Mesendoderm (in vitro differentiated cells): ENCODE measurements at regions not wholly inside any gene's neighbourhood (a gene's known extent, or its start where the extent isn't known, plus 50 kb on each side); places are given as distances from the start of the nearest gene placed in this dataset.

ENCODE experiments used
- DNase-seq: peaks from one replicate; pipeline ENCODE4 v3.0.0; 2013
- H2AK5ac ChIP-seq: 2 replicates; pipeline ENCODE4 v1.6.1; 2013; ENCODE audit warnings: low read length, inconsistent platforms
- H2BK120ac ChIP-seq: 2 replicates; pipeline ENCODE4 v1.6.1; 2013; ENCODE audit warnings: low read depth, mild to moderate bottlenecking, low read length, moderate library complexity, mixed read lengths
- H2BK15ac ChIP-seq: replicated peaks from 2 replicates; pipeline ENCODE4 v1.6.1; 2013; ENCODE audit warnings: low read depth, mild to moderate bottlenecking, moderate library complexity
- H2BK5ac ChIP-seq: 2 replicates; pipeline ENCODE4 v1.6.1; 2013; ENCODE audit warnings: low read length, inconsistent platforms
- H3K18ac ChIP-seq: 2 replicates; pipeline ENCODE4 v1.6.1; 2013; ENCODE audit warnings: mild to moderate bottlenecking, low read length, mixed read lengths
- H3K23ac ChIP-seq: one replicate; pipeline ENCODE4 v1.6.1; 2013; ENCODE audit warnings: low read length
- H3K27ac ChIP-seq: 2 replicates; pipeline ENCODE4 v1.5.1; 2013; ENCODE audit warnings: low read depth, mild to moderate bottlenecking, inconsistent platforms, low read length, moderate library complexity
- H3K27me3 ChIP-seq: 2 replicates; pipeline ENCODE4 v1.6.1; 2013; ENCODE audit warnings: low read length, control low read depth, mild to moderate bottlenecking, inconsistent platforms; ENCODE audit not compliant: insufficient read depth, poor library complexity
- H3K36me3 ChIP-seq: 2 replicates; pipeline ENCODE4 v1.6.1; 2013; ENCODE audit warnings: low read length, inconsistent platforms; ENCODE audit not compliant: control insufficient read depth, insufficient read depth
- H3K4ac ChIP-seq: one replicate; pipeline ENCODE4 v1.6.1; 2013; ENCODE audit warnings: low read depth, mild to moderate bottlenecking, low read length, moderate library complexity
- H3K4me1 ChIP-seq: 2 replicates; pipeline ENCODE4 v1.6.1; 2013; ENCODE audit warnings: low read depth, low read length, inconsistent platforms; ENCODE audit not compliant: control insufficient read depth
- H3K4me2 ChIP-seq: 2 replicates; pipeline ENCODE4 v1.6.1; 2013; ENCODE audit warnings: low read length
- H3K4me3 ChIP-seq: 2 replicates; pipeline ENCODE4 v1.5.1; 2013; ENCODE audit warnings: mild to moderate bottlenecking, low read length
- H3K56ac ChIP-seq: one replicate; pipeline ENCODE4 v1.6.1; 2013; ENCODE audit warnings: low read length
- H3K79me1 ChIP-seq: 2 replicates; pipeline ENCODE4 v1.6.1; 2013; ENCODE audit warnings: low read length, inconsistent platforms
- H3K79me2 ChIP-seq: 2 replicates; pipeline ENCODE4 v1.6.1; 2013; ENCODE audit warnings: mild to moderate bottlenecking, low read length; ENCODE audit not compliant: control insufficient read depth, insufficient read depth
- H3K9ac ChIP-seq: 2 replicates; pipeline ENCODE4 v1.6.1; 2013; ENCODE audit warnings: low read length, inconsistent platforms
- H4K5ac ChIP-seq: one replicate; pipeline ENCODE4 v1.6.1; 2013; ENCODE audit warnings: low read length
- H4K8ac ChIP-seq: one replicate; pipeline ENCODE4 v1.6.1; 2013; ENCODE audit warnings: low read depth, mild to moderate bottlenecking, control low read depth, low read length, moderate library complexity
- WGBS: extraction: QIAGEN DNeasy Blood & Tissue Kit; methylation state at CpG from one replicate; pipeline ENCODE4 v1.1.7; 2013; ENCODE audit warnings: low lambda C conversion rate, missing lambda C conversion rate; ENCODE audit not compliant: insufficient coverage; ENCODE audit errors: extremely low coverage; 5-methylcytosine and 5-hydroxymethylcytosine counted together

DNA sequence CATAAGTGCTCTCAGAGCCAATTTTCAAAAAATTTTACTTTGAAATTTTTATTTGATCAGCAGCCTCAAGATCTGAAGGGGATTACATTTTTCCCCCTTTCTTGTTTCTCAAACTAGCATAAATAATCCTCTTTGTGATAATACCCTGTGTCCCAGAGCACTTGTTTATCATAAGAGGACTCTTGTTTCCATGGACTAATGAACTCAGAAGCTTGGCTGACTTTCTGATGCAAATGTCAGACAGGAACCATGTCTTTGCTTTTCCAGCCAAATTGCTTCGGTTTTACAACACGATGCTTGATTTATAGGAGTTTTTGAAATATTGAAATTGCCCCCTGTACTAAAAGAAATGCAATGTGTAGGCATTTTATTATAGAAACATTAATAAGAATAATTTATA is 859.3 kb upstream of the LCORL start:
- H3K4me2 ChIP-seq, result no peak overlapping the region
- H3K4me1 ChIP-seq, result no peaks in the 10 kb centered on the region
- H3K79me2 ChIP-seq, result no peaks in the 10 kb centered on the region
- no peaks in the 10 kb centered on the region for H3K79me1 ChIP-seq
- H2BK120ac ChIP-seq, result no peak overlapping the region
- no peak overlapping the region for H3K23ac ChIP-seq
- no peak overlapping the region for H3K56ac ChIP-seq
- no peak overlapping the region for H2BK15ac ChIP-seq
- no peaks in the 10 kb centered on the region for H3K36me3 ChIP-seq
- no peak overlapping the region for H4K5ac ChIP-seq
- H3K9ac ChIP-seq, result no peak overlapping the region
- no peak overlapping the region for H4K8ac ChIP-seq
- H3K4ac ChIP-seq, result no peak overlapping the region
- DNase-seq, result no peak
- no peak overlapping the region for H3K27ac ChIP-seq
- no peak overlapping the region for H2AK5ac ChIP-seq
- H2BK5ac ChIP-seq, result no peak overlapping the region
- H3K4me3 ChIP-seq, result no peak overlapping the region
- no peak overlapping the region for H3K18ac ChIP-seq
- H3K27me3 ChIP-seq, result no peaks in the 10 kb centered on the region
- WGBS, result no CpG with 5 or more reads among the region's 2 CpGs

DNA sequence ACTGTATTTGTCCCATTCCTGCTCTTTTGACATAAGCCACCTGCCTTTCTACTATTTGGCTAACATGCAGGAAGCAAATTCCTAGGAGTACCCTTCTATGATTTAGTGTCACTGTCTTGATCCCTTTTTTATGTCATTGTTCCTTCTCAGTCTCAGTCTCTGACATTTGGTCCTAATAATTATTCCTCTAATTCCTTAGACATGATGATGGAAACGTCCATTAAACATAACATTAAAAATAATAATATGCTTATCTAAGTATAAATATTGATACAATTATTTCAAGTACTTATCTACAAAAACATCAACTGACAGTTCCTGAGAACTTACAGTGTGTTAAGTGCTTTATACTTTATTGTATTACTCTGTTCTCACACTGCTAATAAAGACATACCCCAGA is 857.0 kb upstream of the LCORL start:
- H3K4me2 ChIP-seq, result no peak overlapping the region
- no peak overlapping the region for H3K56ac ChIP-seq
- H3K79me2 ChIP-seq, result no peaks in the 10 kb centered on the region
- no peak overlapping the region for H2AK5ac ChIP-seq
- H2BK120ac ChIP-seq, result no peak overlapping the region
- DNase-seq, result no peak
- H3K36me3 ChIP-seq, result no peaks in the 10 kb centered on the region
- no peak overlapping the region for H3K4me3 ChIP-seq
- H2BK15ac ChIP-seq, result no peak overlapping the region
- H3K79me1 ChIP-seq, result no peaks in the 10 kb centered on the region
- no peak overlapping the region for H3K23ac ChIP-seq
- no peak overlapping the region for H3K4ac ChIP-seq
- no peak overlapping the region for H3K9ac ChIP-seq
- H4K5ac ChIP-seq, result no peak overlapping the region
- H3K18ac ChIP-seq, result no peak overlapping the region
- WGBS, result no CpG with 5 or more reads among the region's 1 CpG
- no peak overlapping the region for H3K27ac ChIP-seq
- H2BK5ac ChIP-seq, result no peak overlapping the region
- H3K27me3 ChIP-seq, result no peaks in the 10 kb centered on the region
- H3K4me1 ChIP-seq, result no peaks in the 10 kb centered on the region
- no peak overlapping the region for H4K8ac ChIP-seq

DNA sequence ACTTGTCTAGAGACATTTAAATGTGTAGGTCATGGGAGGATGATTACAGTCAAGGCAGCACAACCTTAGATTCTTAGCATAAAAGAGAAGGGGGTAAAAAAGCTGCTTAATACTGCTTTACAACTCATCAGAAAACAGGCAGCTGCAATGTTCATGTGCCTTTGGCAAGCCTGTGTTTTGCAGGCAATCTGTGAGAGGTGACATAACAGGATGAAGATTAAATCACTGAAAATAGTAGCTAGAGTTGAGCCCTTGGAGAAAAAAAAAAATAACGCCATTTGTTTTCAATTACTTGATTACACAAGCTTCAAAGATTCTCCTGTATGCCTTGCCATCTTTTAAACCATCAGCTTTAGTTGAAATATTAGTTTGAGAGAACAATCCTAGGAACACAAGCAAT is 847.6 kb upstream of the LCORL start:
- Histone ChIP-seq H3K18ac (no peak overlapping the region), H3K4ac (no peak overlapping the region), H3K4me3 (no peak overlapping the region), H3K79me2 (no peaks in the 10 kb centered on the region), H2BK120ac (no peak overlapping the region), H3K56ac (no peak overlapping the region), H3K79me1 (no peaks in the 10 kb centered on the region), H3K36me3 (no peaks in the 10 kb centered on the region), H2BK5ac (no peak overlapping the region), H3K4me1 (no peaks in the 10 kb centered on the region), H2BK15ac (no peak overlapping the region), H2AK5ac (no peak overlapping the region), H4K8ac (no peak overlapping the region), H3K4me2 (no peak overlapping the region), H4K5ac (no peak overlapping the region), H3K23ac (no peak overlapping the region), H3K9ac (no peak overlapping the region), H3K27me3 (no peaks in the 10 kb centered on the region), H3K27ac (no peak overlapping the region)
- WGBS, result no CpG with 5 or more reads among the region's 1 CpG
- DNase-seq, result peak; percentile 15

DNA sequence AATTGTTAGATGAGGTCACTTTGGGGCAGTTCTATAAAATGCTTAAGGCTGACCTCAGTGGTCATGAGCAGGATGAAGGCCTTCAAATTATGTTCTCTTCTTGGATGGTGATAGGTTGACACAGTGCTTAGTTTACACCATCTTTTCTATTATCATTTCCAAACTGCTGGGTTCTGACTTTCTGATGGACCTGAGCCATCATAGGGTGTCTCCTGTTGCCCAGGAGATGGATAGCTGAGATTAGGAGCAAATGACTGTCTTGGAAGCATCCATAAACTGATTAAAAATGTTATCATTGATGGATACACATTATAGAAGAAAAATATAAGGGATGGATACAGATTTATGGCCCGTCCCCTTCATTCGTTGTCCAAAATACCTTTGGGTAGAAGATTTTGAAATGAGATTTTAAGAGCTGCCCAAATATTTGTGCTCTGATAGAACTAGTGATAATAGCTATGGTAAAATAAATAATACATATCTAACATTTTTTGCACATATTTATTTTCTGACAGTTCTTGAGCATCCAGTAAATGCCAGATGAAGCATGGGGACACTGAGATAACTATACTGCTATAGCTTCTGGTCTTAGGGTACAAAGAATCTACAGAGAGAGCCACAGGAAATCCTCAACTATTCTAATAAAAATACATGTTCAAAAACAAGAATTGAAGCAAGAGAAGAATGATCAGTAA is 839.4 kb upstream of the LCORL start:
- Histone ChIP-seq H3K23ac (no peak overlapping the region), H2BK120ac (no peak overlapping the region), H2AK5ac (no peak overlapping the region), H3K56ac (no peak overlapping the region), H2BK15ac (no peak overlapping the region), H3K27me3 (no peaks in the 10 kb centered on the region), H3K27ac (no peak overlapping the region), H3K4me3 (no peak overlapping the region), H4K8ac (no peak overlapping the region), H3K79me1 (no peaks in the 10 kb centered on the region), H3K4me2 (no peak overlapping the region), H4K5ac (no peak overlapping the region), H3K4ac (no peak overlapping the region), H3K4me1 (no peaks in the 10 kb centered on the region), H3K79me2 (no peaks in the 10 kb centered on the region), H2BK5ac (no peak overlapping the region), H3K36me3 (no peaks in the 10 kb centered on the region), H3K9ac (no peak overlapping the region), H3K18ac (no peak overlapping the region)
- DNase-seq, result no peak
- WGBS, result no CpG with 5 or more reads among the region's 2 CpGs

DNA sequence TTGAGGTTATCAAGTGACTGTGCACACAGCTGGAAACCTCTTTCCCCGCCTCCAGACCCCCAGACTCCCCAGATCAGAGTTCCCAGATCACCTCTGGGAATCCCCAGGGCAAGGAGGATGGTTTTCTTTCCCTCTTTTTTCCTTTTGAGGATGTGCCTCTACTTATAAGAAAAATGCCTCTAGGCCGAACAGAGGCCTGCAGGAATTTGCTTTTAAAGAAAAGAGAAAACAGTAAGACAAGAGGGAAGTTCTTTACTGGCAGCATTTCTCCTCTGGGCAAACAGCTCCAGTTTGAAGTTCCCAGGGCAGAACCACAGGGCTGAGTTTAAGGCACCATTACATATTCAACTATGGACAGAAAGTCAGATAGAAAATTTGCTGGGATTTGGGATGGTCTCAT is 837.9 kb upstream of the LCORL start:
- H2BK15ac ChIP-seq, result no peak overlapping the region
- no peak overlapping the region for H4K8ac ChIP-seq
- no peaks in the 10 kb centered on the region for H3K27me3 ChIP-seq
- H3K4me3 ChIP-seq, result no peak overlapping the region
- H3K4me1 ChIP-seq, result no peaks in the 10 kb centered on the region
- H3K36me3 ChIP-seq, result no peaks in the 10 kb centered on the region
- no peak overlapping the region for H3K9ac ChIP-seq
- H3K4ac ChIP-seq, result no peak overlapping the region
- H3K27ac ChIP-seq, result no peak overlapping the region
- no peaks in the 10 kb centered on the region for H3K79me1 ChIP-seq
- no peak overlapping the region for H2AK5ac ChIP-seq
- peak; percentile 43 for DNase-seq
- no peak overlapping the region for H3K23ac ChIP-seq
- H2BK5ac ChIP-seq, result no peak overlapping the region
- H3K56ac ChIP-seq, result no peak overlapping the region
- no peak overlapping the region for H4K5ac ChIP-seq
- H3K4me2 ChIP-seq, result no peak overlapping the region
- no CpG with 5 or more reads among the region's 2 CpGs for WGBS
- H3K18ac ChIP-seq, result no peak overlapping the region
- no peak overlapping the region for H2BK120ac ChIP-seq
- H3K79me2 ChIP-seq, result no peaks in the 10 kb centered on the region
